ENCODE measurements at regions not wholly inside any gene's neighbourhood (a gene's known extent, or its start where the extent isn't known, plus 50 kb on each side); places are given as distances from the start of the nearest gene placed in this dataset.

DNA sequence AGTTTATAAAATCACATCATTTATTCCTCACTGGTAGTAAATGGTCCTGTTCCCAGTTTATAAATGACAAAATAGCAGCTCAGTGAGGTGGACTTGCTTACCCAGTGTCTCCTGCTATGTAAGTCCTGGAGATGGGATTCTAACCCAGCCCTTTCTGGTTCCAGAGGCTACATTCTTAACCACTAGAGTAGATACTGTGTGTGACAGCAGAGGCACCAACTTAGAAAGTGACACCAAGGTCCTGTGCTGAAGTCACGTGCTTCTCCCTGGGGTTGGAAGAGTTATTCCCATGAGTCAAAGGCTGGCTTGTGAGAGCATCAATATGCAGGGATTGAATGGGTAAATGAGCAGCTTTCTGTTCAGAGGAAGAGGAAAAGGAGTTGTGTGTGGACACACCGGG lies 167.3 kb upstream of the IRX3 start:
- H3K4me2 ChIP-seq (ENCODE audit: low read length, poor library complexity, severe bottlenecking), result no peak overlapping the region
- H2BK12ac ChIP-seq (ENCODE audit: low read length in 2 of 2), result no peak overlapping the region
- no peak overlapping the region for H3K14ac ChIP-seq (ENCODE audit: low read length in 2 of 2)
- H3K9me3 ChIP-seq (ENCODE audit: control insufficient read depth, low read length), result no peaks in the 10 kb centered on the region
- no peak overlapping the region for H4K91ac ChIP-seq (ENCODE audit: low read length)
- H3K4me1 ChIP-seq (ENCODE audit: control insufficient read depth, insufficient read depth, low read depth, low read length), result no peaks in the 10 kb centered on the region
- no peak overlapping the region for H3K4me3 ChIP-seq (ENCODE audit: insufficient read depth in 1 of 2, low read depth in 1 of 2, low read length in 2 of 2)
- peaks cover 0 to 66% of the 10 kb centered on the region in 2 experiments for H3K27me3 ChIP-seq (ENCODE audit: control insufficient read depth in 1 of 2, insufficient read depth in 1 of 2, low read length in 2 of 2)
- no peak overlapping the region for H3K18ac ChIP-seq (ENCODE audit: low read depth in 1 of 2, low read length in 2 of 2)
- H3K36me3 ChIP-seq (ENCODE audit: control insufficient read depth in 1 of 2, insufficient read depth in 2 of 2, low read depth in 1 of 2, low read length in 2 of 2), result no peaks in the 10 kb centered on the region
- no peak overlapping the region for H2BK5ac ChIP-seq (ENCODE audit: low read depth, low read length, poor library complexity, severe bottlenecking)
- H4K8ac ChIP-seq (ENCODE audit: low read length), result no peak overlapping the region
- no peak overlapping the region for H3K23ac ChIP-seq (ENCODE audit: low read length in 2 of 2)
- no peak overlapping the region for H2AFZ ChIP-seq (ENCODE audit: low read depth, low read length)
- no peak overlapping the region for H2BK120ac ChIP-seq (ENCODE audit: low read depth, low read length)
- H2AK5ac ChIP-seq (ENCODE audit: low read length, severe bottlenecking), result no peak overlapping the region
- no peaks in the 10 kb centered on the region for H3K79me1 ChIP-seq (replicated peaks; ENCODE audit: low read length, poor library complexity, severe bottlenecking)
- no peak for DNase-seq
- H3K4ac ChIP-seq (ENCODE audit: low read depth in 1 of 2, low read length in 2 of 2), result no peak overlapping the region
- no peak overlapping the region for H3K27ac ChIP-seq (ENCODE audit: low read length, poor library complexity, severe bottlenecking)
- WGBS, result 97% methylated on average over 2 of the region's 2 CpGs
- no peak overlapping the region for H2BK15ac ChIP-seq (ENCODE audit: low read depth, poor library complexity, severe bottlenecking)
- H3K9ac ChIP-seq (ENCODE audit: low read length), result no peak overlapping the region

GRCh38 chr16:54447576-54448440 lies 161.2 kb upstream of the IRX3 start:
- Histone ChIP-seq H4K8ac (ENCODE audit: low read length) (no peak overlapping the region), H3K79me1 (replicated peaks; ENCODE audit: low read length, poor library complexity, severe bottlenecking) (no peaks in the 10 kb centered on the region), H3K9ac (ENCODE audit: low read length) (no peak overlapping the region), H2AK5ac (ENCODE audit: low read length, severe bottlenecking) (peak overlapping the region; percentile 19), H3K36me3 (ENCODE audit: control insufficient read depth in 1 of 2, insufficient read depth in 2 of 2, low read depth in 1 of 2, low read length in 2 of 2) (no peaks in the 10 kb centered on the region), H3K27me3 (ENCODE audit: control insufficient read depth in 1 of 2, insufficient read depth in 1 of 2, low read length in 2 of 2) (peaks cover 0 to 49% of the 10 kb centered on the region in 2 experiments), H2BK120ac (ENCODE audit: low read depth, low read length) (no peak overlapping the region), H3K4ac (ENCODE audit: low read depth in 1 of 2, low read length in 2 of 2) (no peak overlapping the region), H3K18ac (ENCODE audit: low read depth in 1 of 2, low read length in 2 of 2) (peak overlapping the region in 1 of 2 experiments; percentile 9), H2BK15ac (ENCODE audit: low read depth, poor library complexity, severe bottlenecking) (peak overlapping the region; percentile 45), H2BK5ac (ENCODE audit: low read depth, low read length, poor library complexity, severe bottlenecking) (no peak overlapping the region), H3K14ac (ENCODE audit: low read length in 2 of 2) (peak overlapping the region in 1 of 2 experiments; percentile 35), H3K23ac (ENCODE audit: low read length in 2 of 2) (no peak overlapping the region), H3K4me1 (ENCODE audit: control insufficient read depth, insufficient read depth, low read depth, low read length) (peaks cover 23% of the 10 kb centered on the region), H2AFZ (ENCODE audit: low read depth, low read length) (no peak overlapping the region), H3K9me3 (ENCODE audit: control insufficient read depth, low read length) (peaks cover 12% of the 10 kb centered on the region), H3K4me2 (ENCODE audit: low read length, poor library complexity, severe bottlenecking) (no peak overlapping the region), H3K27ac (ENCODE audit: low read length, poor library complexity, severe bottlenecking) (peak overlapping the region; percentile 18), H3K4me3 (ENCODE audit: insufficient read depth in 1 of 2, low read depth in 1 of 2, low read length in 2 of 2) (no peak overlapping the region), H4K91ac (ENCODE audit: low read length) (no peak overlapping the region), H2BK12ac (ENCODE audit: low read length in 2 of 2) (peak overlapping the region in 1 of 2 experiments; percentile 37)
- DNase-seq, result peak; percentile 79
- 68% methylated on average over 14 of the region's 20 CpGs for whole genome bisulfite sequencing

DNA sequence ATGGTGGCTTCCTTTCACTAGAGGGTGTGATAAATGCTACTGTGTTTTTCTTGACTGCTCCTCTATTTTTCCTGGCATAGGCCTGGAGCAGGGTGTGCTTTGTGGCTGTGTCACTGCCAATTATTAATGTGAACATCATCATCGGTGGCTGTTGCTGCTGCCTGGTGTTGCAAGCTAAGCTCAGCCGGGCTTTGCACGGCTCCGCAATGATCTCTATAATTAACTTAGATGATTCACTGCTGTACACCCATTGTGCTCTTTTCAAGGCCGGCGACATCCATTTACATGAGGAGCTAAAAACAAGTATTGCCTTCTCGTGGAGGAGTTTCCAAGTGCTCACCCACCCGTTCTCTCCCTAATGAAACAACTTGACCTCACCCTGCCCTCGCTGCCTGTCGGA lies 160.1 kb upstream of the IRX3 start:
- Histone ChIP-seq H3K9me3 (ENCODE audit: control insufficient read depth, low read length) (peaks cover 16% of the 10 kb centered on the region), H3K4me3 (ENCODE audit: insufficient read depth in 1 of 2, low read depth in 1 of 2, low read length in 2 of 2) (no peak overlapping the region), H3K4me2 (ENCODE audit: low read length, poor library complexity, severe bottlenecking) (no peak overlapping the region), H3K27me3 (ENCODE audit: control insufficient read depth in 1 of 2, insufficient read depth in 1 of 2, low read length in 2 of 2) (peaks cover 0 to 49% of the 10 kb centered on the region in 2 experiments), H4K8ac (ENCODE audit: low read length) (no peak overlapping the region), H2BK15ac (ENCODE audit: low read depth, poor library complexity, severe bottlenecking) (no peak overlapping the region), H3K4ac (ENCODE audit: low read depth in 1 of 2, low read length in 2 of 2) (no peak overlapping the region), H3K36me3 (ENCODE audit: control insufficient read depth in 1 of 2, insufficient read depth in 2 of 2, low read depth in 1 of 2, low read length in 2 of 2) (no peaks in the 10 kb centered on the region), H3K9ac (ENCODE audit: low read length) (no peak overlapping the region), H2AK5ac (ENCODE audit: low read length, severe bottlenecking) (no peak overlapping the region), H3K27ac (ENCODE audit: low read length, poor library complexity, severe bottlenecking) (no peak overlapping the region), H3K14ac (ENCODE audit: low read length in 2 of 2) (no peak overlapping the region), H3K4me1 (ENCODE audit: control insufficient read depth, insufficient read depth, low read depth, low read length) (peaks cover 23% of the 10 kb centered on the region), H3K23ac (ENCODE audit: low read length in 2 of 2) (no peak overlapping the region), H2AFZ (ENCODE audit: low read depth, low read length) (no peak overlapping the region), H3K79me1 (replicated peaks; ENCODE audit: low read length, poor library complexity, severe bottlenecking) (no peaks in the 10 kb centered on the region), H4K91ac (ENCODE audit: low read length) (no peak overlapping the region), H3K18ac (ENCODE audit: low read depth in 1 of 2, low read length in 2 of 2) (no peak overlapping the region), H2BK12ac (ENCODE audit: low read length in 2 of 2) (no peak overlapping the region), H2BK5ac (ENCODE audit: low read depth, low read length, poor library complexity, severe bottlenecking) (no peak overlapping the region), H2BK120ac (ENCODE audit: low read depth, low read length) (no peak overlapping the region)
- peak; percentile 75 for DNase-seq
- WGBS, result 40% methylated on average over 10 of the region's 10 CpGs

DNA sequence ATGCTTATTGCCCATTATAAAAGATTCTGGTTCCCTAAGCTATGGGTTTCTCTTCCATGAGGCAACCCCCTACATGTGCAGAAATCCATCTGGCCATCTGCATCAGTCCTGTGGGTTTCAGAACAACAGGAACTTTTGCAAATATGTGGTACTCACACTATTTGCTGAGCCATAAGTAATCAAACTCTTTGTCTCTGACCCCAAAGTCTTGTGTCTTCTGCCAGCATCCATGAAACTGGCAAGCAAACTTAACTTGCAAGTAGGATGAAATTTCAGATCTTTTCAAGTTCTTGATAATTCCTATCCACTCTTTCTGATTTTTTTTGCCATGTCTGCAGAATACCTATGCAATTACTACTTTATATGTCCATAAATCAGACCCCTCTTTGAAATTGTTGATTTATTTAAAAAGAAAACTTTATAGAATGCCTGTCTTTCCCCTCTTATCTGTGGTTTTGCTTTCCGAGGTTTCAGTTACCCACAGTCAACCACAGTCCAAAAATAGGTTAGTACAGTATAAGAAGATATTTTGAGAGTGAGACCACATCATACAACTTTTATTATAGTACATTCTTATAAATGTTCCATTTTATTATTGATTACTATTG lies 158.4 kb upstream of the IRX3 start:
- DNase-seq, result peak; percentile 5
- Histone ChIP-seq H3K14ac (ENCODE audit: low read length in 2 of 2) (no peak overlapping the region), H3K36me3 (ENCODE audit: control insufficient read depth in 1 of 2, insufficient read depth in 2 of 2, low read depth in 1 of 2, low read length in 2 of 2) (no peaks in the 10 kb centered on the region), H2AK5ac (ENCODE audit: low read length, severe bottlenecking) (no peak overlapping the region), H2BK12ac (ENCODE audit: low read length in 2 of 2) (no peak overlapping the region), H3K4me2 (ENCODE audit: low read length, poor library complexity, severe bottlenecking) (no peak overlapping the region), H3K79me1 (replicated peaks; ENCODE audit: low read length, poor library complexity, severe bottlenecking) (no peaks in the 10 kb centered on the region), H2BK5ac (ENCODE audit: low read depth, low read length, poor library complexity, severe bottlenecking) (no peak overlapping the region), H3K4me1 (ENCODE audit: control insufficient read depth, insufficient read depth, low read depth, low read length) (peaks cover 23% of the 10 kb centered on the region), H2BK120ac (ENCODE audit: low read depth, low read length) (no peak overlapping the region), H4K91ac (ENCODE audit: low read length) (no peak overlapping the region), H3K9me3 (ENCODE audit: control insufficient read depth, low read length) (peaks cover 16% of the 10 kb centered on the region), H3K4ac (ENCODE audit: low read depth in 1 of 2, low read length in 2 of 2) (no peak overlapping the region), H2AFZ (ENCODE audit: low read depth, low read length) (no peak overlapping the region), H3K4me3 (ENCODE audit: insufficient read depth in 1 of 2, low read depth in 1 of 2, low read length in 2 of 2) (no peak overlapping the region), H3K9ac (ENCODE audit: low read length) (no peak overlapping the region), H3K27ac (ENCODE audit: low read length, poor library complexity, severe bottlenecking) (no peak overlapping the region), H2BK15ac (ENCODE audit: low read depth, poor library complexity, severe bottlenecking) (no peak overlapping the region), H3K18ac (ENCODE audit: low read depth in 1 of 2, low read length in 2 of 2) (no peak overlapping the region), H3K23ac (ENCODE audit: low read length in 2 of 2) (no peak overlapping the region), H4K8ac (ENCODE audit: low read length) (no peak overlapping the region), H3K27me3 (ENCODE audit: control insufficient read depth in 1 of 2, insufficient read depth in 1 of 2, low read length in 2 of 2) (peaks cover 0 to 41% of the 10 kb centered on the region in 2 experiments)
- no CpG with 5 or more reads among the region's 1 CpG for WGBS
